GM18951 (cell line): ENCODE measurements at regions not wholly inside any gene's neighbourhood (a gene's known extent, or its start where the extent isn't known, plus 50 kb on each side); places are given as distances from the start of the nearest gene placed in this dataset.
"Not testable (repeated sequence)": the region's sequence is repeated elsewhere in the genome, so short reads cannot be mapped to it uniquely, and the experiment has no call there.

Experiments used
- POLR2A ChIP-seq: IDR thresholded peaks from 4 replicates; pipeline ENCODE4 v1.6.1; 2011; ENCODE audit warnings: mild to moderate bottlenecking; ENCODE audit not compliant: insufficient read length, insufficient read depth; ENCODE audit errors: extremely low read depth
- in situ Hi-C: fragments of 300-500 bp; cut with MboI; formaldehyde crosslinking; loops from one replicate; pipeline ENCODE4 v1.12.0; 2022; ENCODE audit warnings: low sequenced_read_pairs, mixed read lengths, inconsistent platforms; ENCODE audit not compliant: unreplicated experiment

- in situ Hi-C loops: no loop called here
- TF ChIP-seq POLR2A: no peak
Observed at GRCh38 chr4:11821772-11822430, 393.2 kb upstream of the HS3ST1 start.

- TF ChIP-seq POLR2A: no peak
- in situ Hi-C loops: no loop called here
Observed at GRCh38 chr4:11817088-11817487, 388.4 kb upstream of the HS3ST1 start.

DNA sequence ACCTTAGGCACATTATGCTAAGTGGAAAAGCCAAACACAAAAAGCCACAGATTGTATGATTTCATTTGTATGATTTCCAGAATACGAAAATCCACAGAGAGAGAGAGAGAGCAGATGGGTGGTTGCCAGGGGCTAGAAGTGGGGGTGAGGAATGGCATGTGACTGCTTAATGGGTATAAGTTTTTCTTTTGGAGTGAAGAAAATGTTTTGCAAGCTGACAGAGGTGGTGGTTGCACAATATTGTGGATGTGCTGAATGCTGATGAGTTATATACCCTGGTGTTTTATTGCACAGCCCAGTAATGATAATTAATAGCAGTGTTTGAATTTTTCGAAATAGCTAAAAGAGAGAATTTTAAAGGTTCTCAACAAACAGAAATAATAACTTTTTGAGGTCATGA, 386.1 kb upstream of the HS3ST1 start:
- in situ Hi-C loops: no loop called here
- TF ChIP-seq POLR2A: no peak

GRCh38 chr4:11813951-11814446, 385.3 kb upstream of the HS3ST1 start:
- in situ Hi-C loops: no loop called here

GRCh38 chr4:11811521-11811920, 382.8 kb upstream of the HS3ST1 start:
- in situ Hi-C loops: not testable (repeated sequence)

More at GRCh38 chr4:11813951-11814446, 385.3 kb upstream of the HS3ST1 start:
- TF ChIP-seq POLR2A: no peak

DNA sequence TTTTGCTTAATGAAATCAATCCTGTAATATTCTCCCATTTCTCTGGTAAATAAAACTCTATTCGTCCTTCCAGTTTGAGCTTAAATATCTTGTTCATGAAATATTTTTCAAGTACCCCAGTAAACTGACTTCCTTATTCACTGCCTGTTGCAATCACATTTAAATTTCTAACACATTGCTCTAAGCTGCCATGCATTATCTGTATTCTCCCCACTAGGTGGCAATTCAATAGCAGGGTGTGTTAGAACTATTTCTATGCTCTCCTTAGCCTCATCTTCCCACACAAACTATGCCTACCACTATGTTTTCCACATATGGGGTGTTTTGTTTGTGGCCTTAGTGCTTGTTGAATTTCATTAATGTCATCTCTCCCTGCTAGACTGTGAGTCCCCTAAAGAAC, 377.1 kb upstream of the HS3ST1 start:
- in situ Hi-C loops: no loop called here
- no peak for TF ChIP-seq POLR2A

GRCh38 chr4:11801466-11802446, 373.1 kb upstream of the HS3ST1 start:
- in situ Hi-C loops: no loop called here
- TF ChIP-seq POLR2A: no peak

GRCh38 chr4:11799196-11799595, 370.5 kb upstream of the HS3ST1 start:
- in situ Hi-C loops: no loop called here
- TF ChIP-seq POLR2A: no peak

- no peak for TF ChIP-seq POLR2A
- in situ Hi-C loops: no loop called here
Observed at GRCh38 chr4:11791797-11792196, 363.1 kb upstream of the HS3ST1 start.

DNA sequence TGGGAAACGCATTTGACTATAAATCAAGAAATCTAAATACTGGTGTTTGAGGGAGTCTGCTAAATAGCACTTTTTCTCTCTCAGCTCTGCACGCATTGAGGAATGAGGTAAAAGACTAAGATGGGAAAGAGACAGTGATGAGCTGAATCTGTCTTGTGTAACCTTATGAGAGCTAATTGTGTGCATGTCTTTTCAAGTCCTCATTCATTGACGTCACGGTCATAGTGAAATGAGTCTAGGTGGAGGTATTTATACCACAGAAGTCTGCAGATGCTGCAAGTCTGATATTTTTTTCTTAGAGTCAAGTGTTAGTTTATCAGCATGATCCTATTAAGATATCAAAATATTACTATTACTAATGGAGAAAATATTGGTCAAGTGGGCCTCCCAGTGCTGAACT, 361.5 kb upstream of the HS3ST1 start:
- no peak for TF ChIP-seq POLR2A
- in situ Hi-C loops: no loop called here

DNA sequence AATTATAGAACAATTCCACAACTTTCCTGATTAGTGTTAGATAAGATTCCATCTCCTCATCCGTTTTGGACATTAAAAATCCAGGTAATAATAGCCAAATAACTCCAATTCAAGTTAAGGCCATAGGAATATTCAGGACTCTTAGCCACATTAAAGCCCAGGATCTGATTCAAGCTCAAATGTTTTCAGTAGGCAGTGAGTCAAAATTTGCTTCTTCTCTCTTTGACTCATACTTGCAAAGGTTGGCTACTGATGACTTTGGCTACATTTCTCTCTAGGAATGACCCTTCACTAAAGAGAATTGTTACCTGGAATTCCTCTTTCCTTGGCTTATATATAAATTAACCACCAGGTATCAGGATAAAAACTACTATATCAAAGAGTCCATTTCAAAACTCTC, 354.9 kb upstream of the HS3ST1 start:
- TF ChIP-seq POLR2A: no peak
- in situ Hi-C loops: no loop called here

- in situ Hi-C loops: no loop called here
- TF ChIP-seq POLR2A: no peak
Observed at GRCh38 chr4:11782859-11783258, 354.2 kb upstream of the HS3ST1 start.

DNA sequence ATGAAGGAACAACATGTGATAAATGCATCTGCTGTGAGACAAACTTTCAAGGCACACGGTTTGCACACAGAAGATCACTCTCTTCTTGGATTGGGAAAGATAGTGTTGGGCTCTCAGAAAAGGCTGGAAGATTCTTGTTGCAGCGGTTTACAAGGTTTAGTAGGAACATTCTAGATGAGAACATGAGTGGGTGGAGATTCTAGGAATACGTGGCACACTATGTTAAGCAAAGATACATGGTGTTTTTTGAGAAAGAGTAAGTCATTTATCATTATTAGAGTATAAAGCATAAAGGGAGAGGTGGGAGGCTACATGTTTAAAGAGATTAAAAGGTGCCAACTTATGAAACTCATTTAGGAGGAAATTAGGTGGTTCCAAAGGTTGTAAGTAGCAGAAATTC, 348.8 kb upstream of the HS3ST1 start:
- no peak for TF ChIP-seq POLR2A
- in situ Hi-C loops: no loop called here

GRCh38 chr4:11774346-11774745, 345.7 kb upstream of the HS3ST1 start:
- TF ChIP-seq POLR2A: no peak
- in situ Hi-C loops: no loop called here
